K562 (cell line): ENCODE measurements at regions not wholly inside any gene's neighbourhood (a gene's known extent, or its start where the extent isn't known, plus 50 kb on each side); places are given as distances from the start of the nearest gene placed in this dataset.

Experiments used
- ATAC-seq: fragments of 200-7000 bp; cut with Tn5 transposase; 3 replicates; pipeline ENCODE4 v1.9.1; 2020; ENCODE audit warnings: moderate library complexity
- BruUV-seq: library from RNA; stranded (reverse); fragments of 400-500 nt; replicated peaks from 2 replicates; lab custom pipeline; 2021; lab: Mats Ljungman, UMichigan
- CTCF ChIA-PET: fragments of 300-600 bp; formaldehyde crosslinking; extraction: SDS; loops from one replicate; lab custom pipeline; 2021; ENCODE audit warnings: low intra/inter-chr PET ratio; lab: Yijun Ruan, JAX
- POLR2A ChIA-PET: fragments of 300-600, 350-650 bp; sonication (Branson Sonifier 250); formaldehyde crosslinking; extraction: SDS; loops from one replicate; lab custom pipeline; 2021; ENCODE audit warnings: antibody characterized with exemption, inconsistent platforms; lab: Yijun Ruan, JAX
- DNase-seq, 4 experiments: peaks; one replicate each; pipeline versions ENCODE4 v3.0.0 to v3.0.0-alpha.2; 2011 to 2018; ENCODE audit warnings: low spot score in 3 of 4, mixed read lengths in 3 of 4; ENCODE audit errors: extremely low read depth in 1 of 4
- FAIRE-seq: peaks from 2 replicates; lab custom pipeline; 2011; peaks lifted over from hg19 to GRCh38; lab: Jason Lieb, UNC
- H2AFZ ChIP-seq: 2 replicates; pipeline ENCODE4 v1.6.0; 2011; ENCODE audit warnings: low read depth, low read length, control low read depth, inconsistent platforms
- H3K27ac ChIP-seq: fragments of 200-600 bp; 3 replicates; pipeline ENCODE4 v1.8.0; 2011; ENCODE audit warnings: low read depth, mild to moderate bottlenecking, control low read depth, inconsistent platforms, low read length, moderate library complexity, mixed read lengths; ENCODE audit errors: extremely low read depth
- H3K27me3 ChIP-seq, 2 experiments: fragments of 300-600 bp in 1 of 2; 2 replicates in 1 of 2; 3 replicates in 1 of 2; pipeline versions ENCODE4 v1.6.0 to v1.8.0; 2011; ENCODE audit warnings: inconsistent platforms in 2 of 2, low read length in 2 of 2, mild to moderate bottlenecking in 1 of 2, mixed read lengths in 1 of 2, moderate library complexity in 1 of 2; ENCODE audit not compliant: control insufficient read depth in 2 of 2, insufficient read depth in 2 of 2
- H3K36me3 ChIP-seq: fragments of 300-600 bp; 3 replicates; pipeline ENCODE4 v1.8.0; 2011; ENCODE audit warnings: mild to moderate bottlenecking, low read length, inconsistent platforms; ENCODE audit not compliant: control insufficient read depth, insufficient read depth
- H3K4me1 ChIP-seq, 2 experiments: fragments of 200-600 bp in 1 of 2; replicated peaks in 1 of 2; 2 replicates in 1 of 2; 3 replicates in 1 of 2; pipeline versions ENCODE4 v1.5.1 to v1.8.0; 2011; ENCODE audit warnings: inconsistent platforms in 2 of 2, low read length in 2 of 2, mild to moderate bottlenecking in 1 of 2, mixed read lengths in 1 of 2, moderate library complexity in 1 of 2; ENCODE audit not compliant: control insufficient read depth in 2 of 2, insufficient read depth in 2 of 2
- H3K4me2 ChIP-seq: 2 replicates; pipeline ENCODE4 v1.6.1; 2011; ENCODE audit warnings: low read length, control low read depth, inconsistent platforms, mixed read lengths; ENCODE audit not compliant: insufficient read depth
- H3K4me3 ChIP-seq: fragments of 200-600 bp; sonication (generic), shearing (Covaris generic); 2 replicates; pipeline ENCODE4 v1.5.1; 2016; ENCODE audit warnings: control low read depth, inconsistent platforms
- H3K79me2 ChIP-seq: fragments of 200-600 bp; 3 replicates; pipeline ENCODE4 v1.8.0; 2011; ENCODE audit warnings: low read length, inconsistent platforms; ENCODE audit not compliant: control insufficient read depth, insufficient read depth
- H3K9ac ChIP-seq, 2 experiments: 2 replicates each; pipeline versions ENCODE4 v1.6.0 to v1.6.1; 2011; ENCODE audit warnings: low read depth in 2 of 2, low read length in 2 of 2, control low read depth in 1 of 2, inconsistent platforms in 1 of 2, mild to moderate bottlenecking in 1 of 2, mixed read lengths in 1 of 2; ENCODE audit not compliant: insufficient read depth in 1 of 2
- H3K9me1 ChIP-seq: one replicate; pipeline ENCODE4 v1.6.0; 2011; ENCODE audit warnings: inconsistent platforms, mild to moderate bottlenecking, low read length, moderate library complexity; ENCODE audit not compliant: control insufficient read depth, insufficient read depth
- H3K9me3 ChIP-seq: replicated peaks from 2 replicates; pipeline ENCODE4 v1.5.1; 2011; ENCODE audit warnings: low read depth, low read length, inconsistent platforms; ENCODE audit not compliant: control insufficient read depth, insufficient read depth
- H4K20me1 ChIP-seq: replicated peaks from 2 replicates; pipeline ENCODE4 v1.6.1; 2011; ENCODE audit warnings: low read length, inconsistent platforms, mixed read lengths; ENCODE audit not compliant: control insufficient read depth, insufficient read depth
- DACH1 ChIP-seq: fragments of 450-650 bp; IDR thresholded peaks from 2 replicates; pipeline ENCODE4 v1.6.1; 2018; ENCODE audit not compliant: partially characterized antibody
- KLF1 ChIP-seq: fragments of 450-650 bp; IDR thresholded peaks from 2 replicates; pipeline ENCODE4 v1.6.1; 2016; ENCODE audit warnings: missing genetic modification characterization, missing compliant biosample characterization
- ZBTB12 ChIP-seq: fragments of 250-450 bp; sonication (Bioruptor Pico); IDR thresholded peaks from 2 replicates; pipeline ENCODE4 v1.4.0; 2020
- ZNF41 ChIP-seq: fragments of 250-450 bp; sonication (Bioruptor Pico); conservative IDR thresholded peaks from 2 replicates; pipeline ENCODE4 v1.4.0; 2020; ENCODE audit warnings: mild to moderate bottlenecking
- WGBS: fragments of 100-300 bp; shearing (Covaris generic); methylation state at CpG from one replicate; pipeline ENCODE4 v1.1.6; 2016; ENCODE audit warnings: low coverage, mixed read lengths; ENCODE audit not compliant: insufficient coverage; ENCODE audit errors: missing lambda C conversion rate; 5-methylcytosine and 5-hydroxymethylcytosine counted together
- in situ Hi-C: fragments of 300-500 bp; cut with MboI; formaldehyde crosslinking; loops from 4 replicates; pipeline ENCODE4 v1.15.0; 2018; ENCODE audit warnings: inconsistent platforms, mixed read lengths
- intact Hi-C: fragments of 100-400 bp; cut with micrococcal nuclease; formaldehyde crosslinking; loops from 2 replicates; pipeline ENCODE4 v1.14.2; 2022

GRCh38 chr13:64793592-64793991 is 2436.5 kb downstream of the PCDH9 start (continued):
- TF ChIP-seq DACH1: no peak

- H3K9ac ChIP-seq: no peak overlapping the region
- ATAC-seq: no peak
- DNase-seq: no peak
- in situ Hi-C loops: no loop called here
- WGBS: 0% methylated on average over 3 of the region's 3 CpGs
- no peak overlapping the region for H3K4me2 ChIP-seq
- no peak overlapping the region for H2AFZ ChIP-seq
- H3K9me3 ChIP-seq: no peaks in the 10 kb centered on the region
- no peak overlapping the region for H3K27ac ChIP-seq
- CTCF ChIA-PET: no interaction called here
- no peaks in the 10 kb centered on the region for H3K36me3 ChIP-seq
- TF ChIP-seq ZNF41 (CRISPR knock-in tag) (no peak), ZBTB12 (CRISPR knock-in tag) (no peak), KLF1 (tag) (no peak)
- TF ChIP-seq, all 486 proteins: peak for 0
- Histone ChIP-seq H4K20me1 (no peaks in the 10 kb centered on the region), H3K79me2 (no peaks in the 10 kb centered on the region), H3K9me1 (no peaks in the 10 kb centered on the region), H3K27me3 (no peaks in the 10 kb centered on the region), H3K4me1 (no peaks in the 10 kb centered on the region), H3K4me3 (no peak overlapping the region)
- no peak for FAIRE-seq
- no TSS peak for BruUV-seq
- POLR2A ChIA-PET: no interaction called here
- intact Hi-C loops: no loop called here
Observed at GRCh38 chr13:64793131-64793530, 2437.0 kb downstream of the PCDH9 start.
